Naive thymus-derived CD4-positive, alpha-beta T cell (primary cell): ENCODE measurements at regions not wholly inside any gene's neighbourhood (a gene's known extent, or its start where the extent isn't known, plus 50 kb on each side); places are given as distances from the start of the nearest gene placed in this dataset.
"Not testable (repeated sequence)": the region's sequence is repeated elsewhere in the genome, so short reads cannot be mapped to it uniquely, and the experiment has no call there.

ENCODE experiments used
- ATAC-seq: fragments of 150-1000 bp; cut with Tn5 transposase; 2 replicates; pipeline ENCODE4 v1.10.0; 2021; ENCODE audit warnings: mild to moderate bottlenecking, moderate library complexity
- CTCF ChIA-PET: fragments of 350-600 bp; sonication (Branson Sonifier 250); formaldehyde crosslinking; loops from one replicate; lab custom pipeline; 2021; ENCODE audit warnings: antibody characterized with exemption; lab: Charles Lee
- POLR2A ChIA-PET: fragments of 350-600 bp; sonication (Branson Sonifier 250); formaldehyde crosslinking; loops from one replicate; lab custom pipeline; 2021; ENCODE audit warnings: antibody characterized with exemption, inconsistent platforms; lab: Charles Lee
- DNase-seq, 9 donors: peaks; one replicate each; pipeline versions ENCODE4 v3.0.0 to v3.0.0-alpha.2; 2020 to 2022; ENCODE audit warnings: mixed read lengths in 1 of 9
- H3K27ac ChIP-seq: one replicate; pipeline ENCODE4 v1.7.0; 2013; ENCODE audit warnings: mild to moderate bottlenecking, low read depth, low read length, moderate library complexity
- H3K27me3 ChIP-seq, 2 donors: one replicate each; pipeline ENCODE4 v1.7.0; 2013; ENCODE audit warnings: low read length in 2 of 2, mild to moderate bottlenecking in 2 of 2, moderate library complexity in 2 of 2; ENCODE audit not compliant: control insufficient read depth in 2 of 2, insufficient read depth in 2 of 2
- H3K36me3 ChIP-seq, 3 experiments: 1 replicate in 2 of 3; 2 replicates in 1 of 3; pipeline ENCODE4 v1.7.0; 2013; ENCODE audit warnings: low read length in 3 of 3, mild to moderate bottlenecking in 3 of 3, moderate library complexity in 1 of 3; ENCODE audit not compliant: insufficient read depth in 3 of 3, control insufficient read depth in 2 of 3
- H3K4me1 ChIP-seq, 2 donors: one replicate each; pipeline ENCODE4 v1.7.0; 2013; ENCODE audit warnings: low read length in 2 of 2, mild to moderate bottlenecking in 2 of 2, moderate library complexity in 1 of 2; ENCODE audit not compliant: control insufficient read depth in 2 of 2, insufficient read depth in 2 of 2
- H3K4me3 ChIP-seq: 2 replicates; pipeline ENCODE4 v1.7.0; 2013; ENCODE audit warnings: mild to moderate bottlenecking, low read length
- H3K9me3 ChIP-seq, 3 experiments: 1 replicate in 2 of 3; 2 replicates in 1 of 3; pipeline ENCODE4 v1.7.0; 2013; ENCODE audit warnings: low read length in 3 of 3; ENCODE audit not compliant: control insufficient read depth in 2 of 3
- H3K27ac Mint-ChIP-seq, 9 donors: one replicate each; pipeline ENCODE4 v1.8.0; 2020 to 2022; ENCODE audit warnings: mixed read lengths in 9 of 9, mild to moderate bottlenecking in 8 of 9, moderate library complexity in 5 of 9, inconsistent platforms in 2 of 9
- H3K27me3 Mint-ChIP-seq, 5 donors: one replicate each; pipeline ENCODE4 v1.8.0; 2021 to 2022; ENCODE audit warnings: mixed read lengths in 5 of 5, mild to moderate bottlenecking in 1 of 5
- H3K36me3 Mint-ChIP-seq, 5 donors: one replicate each; pipeline ENCODE4 v1.8.0; 2020 to 2022; ENCODE audit warnings: mixed read lengths in 5 of 5, mild to moderate bottlenecking in 3 of 5, inconsistent platforms in 1 of 5
- H3K4me1 Mint-ChIP-seq, 7 donors: one replicate each; pipeline ENCODE4 v1.8.0; 2020 to 2022; ENCODE audit warnings: mixed read lengths in 7 of 7, mild to moderate bottlenecking in 3 of 7, inconsistent platforms in 1 of 7
- H3K4me3 Mint-ChIP-seq, 10 donors: one replicate each; pipeline ENCODE4 v1.8.0; 2020 to 2022; ENCODE audit warnings: mild to moderate bottlenecking in 10 of 10, mixed read lengths in 10 of 10, moderate library complexity in 6 of 10, inconsistent platforms in 2 of 10
- H3K9me3 Mint-ChIP-seq, 11 donors: one replicate each; pipeline ENCODE4 v1.8.0; 2020 to 2022; ENCODE audit warnings: mixed read lengths in 11 of 11, mild to moderate bottlenecking in 4 of 11, inconsistent platforms in 1 of 11, moderate library complexity in 1 of 11
- intact Hi-C, 2 donors: fragments of 100-400 bp; cut with micrococcal nuclease; formaldehyde crosslinking; loops; one replicate each; pipeline ENCODE4 v1.15.1; 2023

GRCh38 chr1:102118150-102118549 is 121.4 kb upstream of the OLFM3 start:
- peaks cover 0 to 6% (median 0%) of the 10 kb centered on the region in 11 donors for H3K9me3 Mint-ChIP-seq
- Histone ChIP-seq H3K4me3 (no peak overlapping the region), H3K27me3 (no peaks in the 10 kb centered on the region), H3K27ac (no peak overlapping the region), H3K4me1 (no peaks in the 10 kb centered on the region), H3K9me3 (no peaks in the 10 kb centered on the region), H3K36me3 (no peaks in the 10 kb centered on the region)
- ATAC-seq (no peak), DNase-seq (no peak)
- ChIA-PET CTCF (no interaction called here), POLR2A (no interaction called here)
- no peaks in the 10 kb centered on the region for H3K27me3 Mint-ChIP-seq
- no peaks in the 10 kb centered on the region for H3K36me3 Mint-ChIP-seq
- peaks cover 0 to 2% (median 0%) of the 10 kb centered on the region in 7 donors for H3K4me1 Mint-ChIP-seq
- H3K27ac Mint-ChIP-seq: no peak overlapping the region
- intact Hi-C loops: no loop called here
- no peak overlapping the region for H3K4me3 Mint-ChIP-seq

DNA sequence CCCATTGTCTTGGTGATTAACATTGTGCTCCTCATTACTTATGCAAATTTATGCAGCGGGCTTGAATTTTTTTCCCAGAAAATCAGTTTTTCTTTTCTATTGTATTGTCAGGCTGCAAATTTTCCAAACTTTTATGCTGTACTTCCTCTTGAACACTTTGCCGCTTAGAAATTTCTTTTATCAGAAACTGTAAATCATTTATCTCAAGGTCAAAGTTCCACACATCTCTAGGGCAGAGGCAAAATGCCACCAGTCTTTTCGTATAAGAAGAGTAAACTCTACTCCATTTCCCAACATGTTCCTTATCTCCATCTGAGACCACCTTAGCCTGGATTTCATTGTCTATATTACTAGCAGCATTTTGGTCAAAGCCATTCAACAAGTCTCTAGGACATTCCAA is 113.9 kb upstream of the OLFM3 start:
- no peak for ATAC-seq
- Histone ChIP-seq H3K4me3 (no peak overlapping the region), H3K27me3 (no peaks in the 10 kb centered on the region), H3K27ac (no peak overlapping the region), H3K9me3 (no peaks in the 10 kb centered on the region), H3K4me1 (no peaks in the 10 kb centered on the region), H3K36me3 (no peaks in the 10 kb centered on the region)
- CTCF ChIA-PET: no interaction called here
- no peak for DNase-seq
- intact Hi-C loops: no loop called here
- H3K27ac Mint-ChIP-seq: no peak overlapping the region
- POLR2A ChIA-PET: no interaction called here
- no peaks in the 10 kb centered on the region for H3K4me1 Mint-ChIP-seq
- H3K9me3 Mint-ChIP-seq: peaks cover 0 to 14% (median 5%) of the 10 kb centered on the region in 11 donors
- no peaks in the 10 kb centered on the region for H3K36me3 Mint-ChIP-seq
- H3K4me3 Mint-ChIP-seq: no peak overlapping the region
- H3K27me3 Mint-ChIP-seq: no peaks in the 10 kb centered on the region

GRCh38 chr1:102109493-102109892 is 112.8 kb upstream of the OLFM3 start:
- ATAC-seq, H3K27ac ChIP-seq, DNase-seq, CTCF ChIA-PET, H3K4me3 ChIP-seq, H3K4me3 Mint-ChIP-seq, H3K27me3 ChIP-seq, H3K4me1 Mint-ChIP-seq, H3K27me3 Mint-ChIP-seq, H3K27ac Mint-ChIP-seq, H3K36me3 Mint-ChIP-seq, H3K4me1 ChIP-seq, intact Hi-C loops, POLR2A ChIA-PET, H3K9me3 ChIP-seq, H3K36me3 ChIP-seq: not testable (repeated sequence)
- peaks cover 0 to 14% (median 5%) of the 10 kb centered on the region in 11 donors for H3K9me3 Mint-ChIP-seq

- Histone ChIP-seq H3K36me3 (no peaks in the 10 kb centered on the region), H3K4me1 (no peaks in the 10 kb centered on the region), H3K27me3 (no peaks in the 10 kb centered on the region), H3K27ac (no peak overlapping the region), H3K4me3 (no peak overlapping the region), H3K9me3 (no peaks in the 10 kb centered on the region)
- no peak for ATAC-seq
- no peak for DNase-seq
- H3K27ac Mint-ChIP-seq: no peak overlapping the region
- peaks cover 0 to 14% (median 5%) of the 10 kb centered on the region in 11 donors for H3K9me3 Mint-ChIP-seq
- H3K4me3 Mint-ChIP-seq: no peak overlapping the region
- POLR2A ChIA-PET: no interaction called here
- no peaks in the 10 kb centered on the region for H3K36me3 Mint-ChIP-seq
- CTCF ChIA-PET: no interaction called here
- intact Hi-C loops: no loop called here
- H3K27me3 Mint-ChIP-seq: no peaks in the 10 kb centered on the region
- H3K4me1 Mint-ChIP-seq: no peaks in the 10 kb centered on the region
These were observed 110.7 kb upstream of the OLFM3 start for GRCh38 chr1:102107441-102107840.

GRCh38 chr1:102105931-102106550 is 109.3 kb upstream of the OLFM3 start:
- Histone ChIP-seq H3K27me3 (no peaks in the 10 kb centered on the region), H3K36me3 (no peaks in the 10 kb centered on the region), H3K27ac (no peak overlapping the region), H3K4me1 (no peaks in the 10 kb centered on the region), H3K4me3 (no peak overlapping the region), H3K9me3 (no peaks in the 10 kb centered on the region)
- H3K27ac Mint-ChIP-seq: no peak overlapping the region
- CTCF ChIA-PET: no interaction called here
- H3K9me3 Mint-ChIP-seq: peaks cover 0 to 14% (median 4%) of the 10 kb centered on the region in 11 donors
- no peak for ATAC-seq
- no peaks in the 10 kb centered on the region for H3K36me3 Mint-ChIP-seq
- DNase-seq: no peak
- intact Hi-C loops: no loop called here
- no peaks in the 10 kb centered on the region for H3K4me1 Mint-ChIP-seq
- no peak overlapping the region for H3K4me3 Mint-ChIP-seq
- POLR2A ChIA-PET: no interaction called here
- no peaks in the 10 kb centered on the region for H3K27me3 Mint-ChIP-seq

- Mint-ChIP-seq H3K27ac (no peak overlapping the region), H3K4me3 (no peak overlapping the region), H3K4me1 (no peaks in the 10 kb centered on the region), H3K9me3 (peaks cover 0 to 5% (median 2%) of the 10 kb centered on the region in 11 donors), H3K27me3 (no peaks in the 10 kb centered on the region), H3K36me3 (no peaks in the 10 kb centered on the region)
- POLR2A ChIA-PET: no interaction called here
- no peaks in the 10 kb centered on the region for H3K4me1 ChIP-seq
- no peaks in the 10 kb centered on the region for H3K36me3 ChIP-seq
- DNase-seq (no peak), ATAC-seq (no peak)
- no peaks in the 10 kb centered on the region for H3K9me3 ChIP-seq
- H3K27ac ChIP-seq: no peak overlapping the region
- intact Hi-C loops: no loop called here
- CTCF ChIA-PET: no interaction called here
- H3K4me3 ChIP-seq: no peak overlapping the region
- H3K27me3 ChIP-seq: no peaks in the 10 kb centered on the region
These were observed 106.9 kb upstream of the OLFM3 start for GRCh38 chr1:102103646-102104045.

GRCh38 chr1:102102276-102102780 is 105.6 kb upstream of the OLFM3 start:
- CTCF ChIA-PET: no interaction called here
- DNase-seq (no peak), ATAC-seq (no peak)
- Mint-ChIP-seq H3K9me3 (peaks cover 0 to 5% (median 0%) of the 10 kb centered on the region in 11 donors), H3K36me3 (no peaks in the 10 kb centered on the region), H3K27ac (no peak overlapping the region), H3K4me1 (no peaks in the 10 kb centered on the region), H3K4me3 (no peak overlapping the region), H3K27me3 (no peaks in the 10 kb centered on the region)
- no peak overlapping the region for H3K4me3 ChIP-seq
- H3K27ac ChIP-seq: no peak overlapping the region
- intact Hi-C loops: no loop called here
- no peaks in the 10 kb centered on the region for H3K27me3 ChIP-seq
- no peaks in the 10 kb centered on the region for H3K36me3 ChIP-seq
- H3K4me1 ChIP-seq: no peaks in the 10 kb centered on the region
- POLR2A ChIA-PET: no interaction called here
- H3K9me3 ChIP-seq: no peaks in the 10 kb centered on the region
